ENCODE measurements at regions not wholly inside any gene's neighbourhood (a gene's known extent, or its start where the extent isn't known, plus 50 kb on each side); places are given as distances from the start of the nearest gene placed in this dataset.
"Not testable (repeated sequence)": the region's sequence is repeated elsewhere in the genome, so short reads cannot be mapped to it uniquely, and the experiment has no call there.

GRCh38 chr2:131775903-131776506 lies 248.3 kb downstream of the CCDC74A start:
- TF ChIP-seq CTCF (conservative IDR thresholded peaks at IDR 0.05), result peak; percentile 11; the same call in 1 of the 2 replicates
- not testable (repeated sequence) for H3K27ac ChIP-seq

- not testable (repeated sequence) for H3K27ac ChIP-seq
These were observed 252.8 kb downstream of the CCDC74A start for GRCh38 chr2:131780446-131780845.

- TF ChIP-seq ZFX (IDR thresholded peaks at IDR 0.05) (no peak), CTCF (conservative IDR thresholded peaks at IDR 0.05) (no peak)
- no peak overlapping the region for H3K27ac ChIP-seq
These were observed 273.6 kb downstream of the CCDC74A start for GRCh38 chr2:131801210-131801744.

GRCh38 chr2:131801745-131802350 lies 274.2 kb downstream of the CCDC74A start:
- TF ChIP-seq CTCF (conservative IDR thresholded peaks at IDR 0.05), result peak; percentile 88
- not testable (repeated sequence) for H3K27ac ChIP-seq

GRCh38 chr2:131802351-131802836 lies 274.7 kb downstream of the CCDC74A start:
- H3K27ac ChIP-seq, result not testable (repeated sequence)

GRCh38 chr2:131803237-131803636 lies 275.5 kb downstream of the CCDC74A start:
- H3K27ac ChIP-seq, result not testable (repeated sequence)

GRCh38 chr2:131812605-131813004 lies 284.9 kb downstream of the CCDC74A start:
- H3K27ac ChIP-seq, result not testable (repeated sequence)

- not testable (repeated sequence) for H3K27ac ChIP-seq
These were observed 285.7 kb downstream of the CCDC74A start for GRCh38 chr2:131813378-131813777.

- H3K27ac ChIP-seq, result not testable (repeated sequence)
These were observed 290.7 kb downstream of the CCDC74A start for GRCh38 chr2:131818267-131818973.

- not testable (repeated sequence) for H3K27ac ChIP-seq
These were observed 294.6 kb downstream of the CCDC74A start for GRCh38 chr2:131822237-131822721.

- H3K27ac ChIP-seq, result not testable (repeated sequence)
These were observed 295.4 kb downstream of the CCDC74A start for GRCh38 chr2:131823058-131823457.

- H3K27ac ChIP-seq, result not testable (repeated sequence)
These were observed 297.3 kb downstream of the CCDC74A start for GRCh38 chr2:131824986-131825385.

Data from C4-2B (cell line).